Stimulated activated memory B cell treated with anti-CD40 and anti-IgM and Interleukin-4, amounts not matched to agents 10 μg/mL and 1 μg/mL and 100 μg/mL, for 72 hours (primary cell): ENCODE measurements at regions not wholly inside any gene's neighbourhood (a gene's known extent, or its start where the extent isn't known, plus 50 kb on each side); places are given as distances from the start of the nearest gene placed in this dataset.
"Not testable (repeated sequence)": the region's sequence is repeated elsewhere in the genome, so short reads cannot be mapped to it uniquely, and the experiment has no call there.

ENCODE experiments used
- ATAC-seq: fragments of 150-1000 bp; cut with Tn5 transposase; 2 replicates; pipeline ENCODE4 v1.10.0; 2021
- H3K27ac Mint-ChIP-seq: one replicate; pipeline ENCODE4 v1.8.0; 2022; ENCODE audit warnings: mild to moderate bottlenecking, mixed read lengths
- H3K27me3 Mint-ChIP-seq: one replicate; pipeline ENCODE4 v1.8.0; 2022; ENCODE audit warnings: mixed read lengths
- H3K36me3 Mint-ChIP-seq: one replicate; pipeline ENCODE4 v1.8.0; 2022; ENCODE audit warnings: mixed read lengths
- H3K4me1 Mint-ChIP-seq: one replicate; pipeline ENCODE4 v1.8.0; 2022; ENCODE audit warnings: mixed read lengths
- H3K4me3 Mint-ChIP-seq: one replicate; pipeline ENCODE4 v1.8.0; 2022; ENCODE audit warnings: mild to moderate bottlenecking, moderate library complexity, mixed read lengths
- H3K9me3 Mint-ChIP-seq: one replicate; pipeline ENCODE4 v1.8.0; 2022; ENCODE audit warnings: mixed read lengths

DNA sequence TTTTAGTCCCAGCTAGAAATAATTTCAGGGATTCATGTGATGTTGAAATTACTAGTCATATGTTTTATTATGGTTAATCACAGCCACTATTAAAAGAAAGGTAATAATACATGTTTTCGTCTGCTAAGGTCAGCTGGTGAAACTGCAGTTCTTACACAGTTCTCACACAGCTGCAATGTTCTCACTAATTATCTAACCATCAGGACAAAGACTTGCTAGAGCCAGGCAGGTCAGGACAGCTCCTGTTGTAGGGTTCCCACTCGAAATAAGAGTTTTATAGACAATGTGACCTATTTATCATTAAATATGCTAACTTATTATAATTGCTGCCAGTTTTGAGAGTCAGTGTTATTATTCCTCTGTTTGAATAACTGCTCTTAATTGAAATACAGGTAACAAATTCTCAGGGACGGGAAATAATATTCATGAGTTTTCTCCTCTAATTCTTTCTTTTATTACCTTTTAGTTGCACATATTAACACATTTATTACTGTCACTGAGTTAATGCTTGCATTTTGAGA, 97.9 kb downstream of the GJA1 start:
- Mint-ChIP-seq H3K27ac (no peak overlapping the region), H3K9me3 (no peaks in the 10 kb centered on the region), H3K4me1 (no peaks in the 10 kb centered on the region), H3K4me3 (no peak overlapping the region), H3K27me3 (no peaks in the 10 kb centered on the region), H3K36me3 (no peaks in the 10 kb centered on the region)
- no peak for ATAC-seq

DNA sequence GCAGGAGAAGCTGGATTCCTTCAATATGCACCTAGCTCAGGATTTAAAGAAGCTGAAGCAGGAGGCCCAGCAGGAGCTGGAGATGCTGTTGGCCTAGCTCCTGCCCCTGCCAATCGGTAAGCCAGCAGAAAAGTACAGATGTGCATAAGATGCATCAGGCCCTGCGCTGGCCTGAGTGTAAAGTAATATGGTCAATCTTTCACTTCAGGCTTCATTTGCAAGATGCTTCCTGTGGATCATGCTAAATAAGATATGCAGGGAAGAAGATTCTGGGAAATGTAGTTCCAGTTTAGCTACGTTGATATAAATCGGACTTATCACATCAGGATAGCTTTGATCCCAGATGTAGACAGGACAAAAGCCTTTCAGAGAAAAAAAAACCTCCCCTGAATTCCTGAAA, 100.3 kb downstream of the GJA1 start:
- H3K4me3 Mint-ChIP-seq: no peak overlapping the region
- no peaks in the 10 kb centered on the region for H3K36me3 Mint-ChIP-seq
- no peak overlapping the region for H3K27ac Mint-ChIP-seq
- no peaks in the 10 kb centered on the region for H3K27me3 Mint-ChIP-seq
- no peaks in the 10 kb centered on the region for H3K4me1 Mint-ChIP-seq
- no peaks in the 10 kb centered on the region for H3K9me3 Mint-ChIP-seq
- ATAC-seq: no peak

DNA sequence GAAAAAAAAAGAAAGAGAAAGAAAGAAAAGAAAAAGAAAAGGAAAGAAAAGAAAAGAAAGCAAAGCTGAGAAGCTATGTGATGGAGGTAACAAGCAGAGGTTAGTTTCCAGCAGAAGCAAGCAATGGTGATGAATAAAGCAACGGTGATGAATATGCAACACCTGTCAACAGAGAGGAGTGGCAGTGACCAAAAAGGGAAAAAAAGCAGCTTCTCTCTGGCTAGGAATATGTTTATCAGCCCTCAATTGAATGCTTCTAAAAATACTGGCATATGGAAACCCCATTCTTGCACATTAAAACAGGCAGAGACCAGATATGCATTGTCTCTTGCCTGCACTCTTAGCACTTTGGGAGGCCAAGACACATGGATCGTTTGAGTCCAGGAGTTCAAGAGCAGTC, 100.9 kb downstream of the GJA1 start:
- Mint-ChIP-seq H3K4me3 (no peak overlapping the region), H3K9me3 (no peaks in the 10 kb centered on the region)
- ATAC-seq: peak; percentile 46

DNA sequence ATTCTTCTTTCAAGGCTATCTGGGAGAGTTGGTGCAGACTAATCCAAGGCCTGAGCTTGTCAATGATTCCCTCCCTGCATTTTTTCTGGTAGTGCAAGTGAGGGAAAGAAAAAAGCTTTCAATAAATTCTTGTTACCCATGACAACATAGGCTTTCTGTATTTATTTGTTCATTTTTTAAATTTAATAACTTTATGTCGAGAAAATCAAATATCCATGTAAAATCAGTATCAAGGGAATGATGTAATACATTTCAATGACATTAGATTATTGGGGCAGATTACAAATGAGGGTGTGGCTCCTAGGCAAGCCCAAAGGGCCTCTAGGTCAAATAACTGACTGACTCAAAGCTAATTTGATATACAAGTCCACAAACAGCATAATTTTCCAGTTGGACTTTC, 104.0 kb downstream of the GJA1 start:
- Mint-ChIP-seq H3K4me1 (no peaks in the 10 kb centered on the region), H3K36me3 (no peaks in the 10 kb centered on the region), H3K9me3 (no peaks in the 10 kb centered on the region), H3K27me3 (no peaks in the 10 kb centered on the region), H3K4me3 (no peak overlapping the region), H3K27ac (no peak overlapping the region)
- no peak for ATAC-seq

More for the DNA sequence above, 100.9 kb downstream of the GJA1 start:
- Mint-ChIP-seq H3K4me1 (no peaks in the 10 kb centered on the region), H3K27ac (no peak overlapping the region), H3K36me3 (no peaks in the 10 kb centered on the region), H3K27me3 (no peaks in the 10 kb centered on the region)

DNA sequence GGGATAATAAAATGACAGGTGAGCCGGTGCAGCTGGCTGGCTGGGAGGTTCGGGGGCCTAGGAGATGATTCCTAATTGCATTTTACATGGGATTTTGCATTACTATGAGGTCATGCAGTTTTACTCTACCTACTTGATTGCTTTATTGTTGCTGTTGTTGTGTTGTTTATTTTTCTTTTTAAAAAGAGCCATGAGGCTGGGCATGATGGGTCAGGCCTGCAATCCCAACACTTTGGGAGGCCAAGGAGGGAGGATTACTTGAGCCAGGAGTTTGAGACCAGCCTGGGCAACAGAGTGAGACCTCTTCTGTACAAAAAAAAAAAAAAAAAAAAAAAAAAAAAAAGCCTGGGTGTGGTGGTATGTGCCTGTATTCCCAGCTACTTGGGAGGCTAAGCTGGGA, 104.8 kb downstream of the GJA1 start:
- Mint-ChIP-seq H3K36me3 (no peaks in the 10 kb centered on the region), H3K27ac (no peak overlapping the region), H3K9me3 (no peaks in the 10 kb centered on the region), H3K4me1 (no peaks in the 10 kb centered on the region), H3K27me3 (no peaks in the 10 kb centered on the region), H3K4me3 (no peak overlapping the region)
- ATAC-seq: no peak

DNA sequence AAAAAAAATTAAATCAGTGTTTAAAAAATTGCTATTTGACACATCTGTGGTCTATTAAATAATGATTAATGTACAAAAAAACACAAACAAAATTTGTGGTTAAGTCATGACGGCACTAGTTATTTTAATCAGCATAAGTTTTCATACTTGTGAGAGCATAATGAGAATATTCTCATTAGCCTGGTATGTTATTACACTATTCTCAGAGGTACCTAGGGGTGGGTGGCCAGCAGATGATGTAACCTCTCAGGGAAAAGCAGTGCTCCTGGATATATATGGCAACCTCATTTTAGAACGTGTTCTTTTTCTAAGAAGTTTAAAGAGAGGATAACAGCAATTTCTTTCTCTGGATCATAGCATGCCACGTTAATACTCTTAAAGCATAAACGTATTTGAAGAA, 109.2 kb downstream of the GJA1 start:
- Mint-ChIP-seq H3K27ac (no peak overlapping the region), H3K4me1 (no peaks in the 10 kb centered on the region), H3K27me3 (no peaks in the 10 kb centered on the region), H3K36me3 (no peaks in the 10 kb centered on the region), H3K4me3 (no peak overlapping the region), H3K9me3 (no peaks in the 10 kb centered on the region)
- no peak for ATAC-seq

DNA sequence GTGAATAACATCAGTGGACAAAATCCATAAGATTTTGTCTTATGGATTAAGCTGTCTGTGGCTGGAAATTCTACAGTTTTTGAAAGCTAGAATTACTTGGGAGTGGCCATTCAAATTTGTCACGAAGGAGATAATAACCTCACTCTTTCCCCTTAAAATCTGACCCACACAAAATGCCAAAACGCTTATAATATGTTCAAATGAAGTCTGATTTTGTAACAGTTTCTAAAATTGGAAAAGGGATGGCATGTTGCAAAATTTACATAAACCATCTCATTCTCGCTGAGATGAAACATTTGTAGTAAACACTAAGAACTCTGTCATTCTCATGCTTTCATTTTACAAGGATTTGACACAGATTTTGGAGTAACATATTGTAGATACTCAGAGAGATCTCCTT, 112.7 kb downstream of the GJA1 start:
- H3K4me3 Mint-ChIP-seq: no peak overlapping the region
- no peak for ATAC-seq
- no peaks in the 10 kb centered on the region for H3K36me3 Mint-ChIP-seq
- no peaks in the 10 kb centered on the region for H3K9me3 Mint-ChIP-seq
- no peaks in the 10 kb centered on the region for H3K27me3 Mint-ChIP-seq
- H3K27ac Mint-ChIP-seq: no peak overlapping the region
- no peaks in the 10 kb centered on the region for H3K4me1 Mint-ChIP-seq

DNA sequence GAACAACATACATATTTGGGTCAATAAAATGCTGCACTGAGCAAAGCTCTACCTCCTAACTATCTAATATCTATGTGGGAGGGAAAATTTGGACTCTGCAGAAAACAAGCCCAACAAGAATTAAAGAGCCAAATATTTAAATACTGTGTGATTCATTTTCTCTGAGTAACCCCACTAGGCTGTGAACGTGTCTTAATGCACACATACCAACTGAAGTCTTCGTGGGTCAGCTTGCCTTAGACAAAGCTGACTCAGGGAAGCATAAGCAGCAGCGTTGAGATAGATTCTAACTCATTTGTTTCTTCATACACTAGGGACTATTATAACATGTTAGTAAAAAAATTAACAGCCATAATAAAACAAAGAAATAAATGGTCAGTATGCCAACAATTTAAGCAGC, 114.3 kb downstream of the GJA1 start:
- Mint-ChIP-seq H3K27ac (no peak overlapping the region), H3K4me1 (no peaks in the 10 kb centered on the region), H3K27me3 (no peaks in the 10 kb centered on the region), H3K9me3 (no peaks in the 10 kb centered on the region), H3K4me3 (no peak overlapping the region), H3K36me3 (no peaks in the 10 kb centered on the region)
- no peak for ATAC-seq

DNA sequence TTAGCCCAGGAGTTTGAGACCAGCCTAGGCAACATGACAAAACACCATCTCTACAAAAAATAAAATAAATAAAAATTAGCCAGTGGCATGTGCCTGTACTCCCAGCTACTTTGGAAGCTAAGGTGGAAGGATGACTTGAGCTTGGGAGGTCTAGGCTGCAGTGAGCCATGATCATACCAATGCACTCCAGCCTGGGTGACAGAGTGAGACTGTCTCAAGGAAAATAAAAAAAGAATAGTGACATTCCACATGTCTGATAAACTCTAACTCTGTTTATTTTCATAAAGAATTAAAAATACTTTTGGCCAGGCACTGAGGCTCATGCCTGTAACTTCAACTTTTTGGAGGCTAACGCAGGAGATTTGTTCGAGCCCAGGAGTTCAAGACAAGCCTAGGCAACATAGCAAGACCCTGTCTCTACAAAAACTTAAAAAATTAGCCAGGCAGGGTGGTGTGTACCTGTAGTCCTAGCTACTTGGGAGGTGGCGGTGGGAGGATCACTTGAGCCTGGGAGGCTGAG, 115.1 kb downstream of the GJA1 start:
- Mint-ChIP-seq H3K9me3 (no peaks in the 10 kb centered on the region), H3K4me3 (no peak overlapping the region), H3K36me3 (no peaks in the 10 kb centered on the region), H3K4me1 (no peaks in the 10 kb centered on the region), H3K27me3 (no peaks in the 10 kb centered on the region), H3K27ac (no peak overlapping the region)
- ATAC-seq: no peak

DNA sequence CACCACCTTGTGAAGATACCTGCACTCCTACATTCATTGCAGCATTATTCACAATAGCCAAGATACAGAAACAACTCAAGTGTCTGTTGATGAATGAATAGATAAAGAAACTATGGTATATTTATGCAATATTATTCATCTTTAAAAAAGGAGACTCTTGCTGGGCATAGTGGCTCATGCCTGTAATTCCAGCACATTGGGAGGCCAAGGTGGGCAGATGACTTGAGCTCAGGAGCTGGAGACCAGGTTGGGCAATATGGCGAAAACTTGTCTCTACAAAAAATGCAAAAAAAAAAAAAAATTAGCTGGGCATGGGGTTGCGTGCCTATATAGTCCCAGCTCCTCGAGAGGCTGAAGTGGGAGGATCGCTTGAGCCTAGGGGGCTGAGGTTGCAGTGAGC, 119.8 kb downstream of the GJA1 start:
- Mint-ChIP-seq H3K27ac (no peak overlapping the region), H3K4me1 (no peaks in the 10 kb centered on the region), H3K4me3 (no peak overlapping the region), H3K36me3 (no peaks in the 10 kb centered on the region), H3K27me3 (no peaks in the 10 kb centered on the region), H3K9me3 (no peaks in the 10 kb centered on the region)
- ATAC-seq: no peak

DNA sequence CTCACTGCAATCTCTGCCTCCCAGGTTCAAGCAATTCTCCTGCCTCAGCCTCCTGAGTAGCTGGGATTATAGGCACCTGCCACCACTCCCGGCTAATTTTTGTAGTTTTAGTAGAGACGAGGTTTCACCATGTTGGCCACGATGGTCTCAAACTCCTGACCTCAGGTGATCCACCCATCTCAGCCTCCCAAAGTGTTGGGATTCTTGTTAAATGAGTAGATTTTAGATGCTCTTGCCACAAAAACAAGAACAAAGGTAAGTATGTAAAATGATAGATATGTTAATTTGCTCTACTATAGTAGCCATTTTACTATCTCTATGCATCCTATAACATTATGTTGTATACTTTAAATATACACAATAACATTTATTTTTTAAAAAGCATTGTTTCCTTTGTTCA, 120.7 kb downstream of the GJA1 start:
- not testable (repeated sequence) for H3K4me3 Mint-ChIP-seq, H3K27ac Mint-ChIP-seq, H3K9me3 Mint-ChIP-seq, H3K27me3 Mint-ChIP-seq, H3K4me1 Mint-ChIP-seq, H3K36me3 Mint-ChIP-seq, ATAC-seq

DNA sequence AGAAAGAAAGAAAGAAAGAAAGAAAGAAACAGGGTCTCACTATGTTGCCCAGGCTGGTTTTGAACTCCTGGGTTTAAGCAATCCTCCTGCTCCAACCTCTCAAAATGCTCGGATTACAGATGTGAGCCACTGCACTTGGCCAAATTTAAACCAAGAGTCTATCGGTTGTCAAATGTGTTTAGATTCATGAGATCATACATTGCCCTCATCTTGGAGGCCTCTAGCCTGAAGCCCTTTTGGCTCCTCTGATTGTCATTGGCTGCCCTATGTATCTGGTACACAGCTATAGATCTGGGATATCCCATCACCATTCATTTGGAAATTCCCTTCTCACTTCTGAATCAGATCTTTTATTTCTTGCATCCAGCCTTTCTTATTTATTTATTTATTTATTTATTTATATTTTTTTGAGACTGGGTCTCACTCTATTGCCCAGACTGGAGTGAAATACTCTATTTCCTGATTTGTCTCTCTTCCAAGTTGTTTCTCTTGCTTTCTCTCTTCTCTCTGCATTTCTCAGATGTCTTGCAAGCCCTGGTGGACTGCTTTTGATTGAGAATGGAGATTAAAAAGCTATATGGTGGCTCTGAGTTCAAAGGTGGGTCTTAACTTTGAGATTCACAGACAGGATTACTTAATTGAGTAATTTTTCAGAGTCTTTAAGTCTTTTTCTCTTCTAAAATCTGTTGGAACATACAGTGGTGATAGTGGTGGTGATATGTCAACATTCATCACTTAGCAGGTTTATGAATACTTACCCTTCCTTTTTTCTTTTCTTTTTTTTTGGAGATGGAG, 121.9 kb downstream of the GJA1 start:
- Mint-ChIP-seq H3K36me3 (no peaks in the 10 kb centered on the region), H3K4me3 (no peak overlapping the region), H3K27me3 (no peaks in the 10 kb centered on the region), H3K27ac (no peak overlapping the region), H3K9me3 (no peaks in the 10 kb centered on the region), H3K4me1 (no peaks in the 10 kb centered on the region)
- ATAC-seq: no peak

DNA sequence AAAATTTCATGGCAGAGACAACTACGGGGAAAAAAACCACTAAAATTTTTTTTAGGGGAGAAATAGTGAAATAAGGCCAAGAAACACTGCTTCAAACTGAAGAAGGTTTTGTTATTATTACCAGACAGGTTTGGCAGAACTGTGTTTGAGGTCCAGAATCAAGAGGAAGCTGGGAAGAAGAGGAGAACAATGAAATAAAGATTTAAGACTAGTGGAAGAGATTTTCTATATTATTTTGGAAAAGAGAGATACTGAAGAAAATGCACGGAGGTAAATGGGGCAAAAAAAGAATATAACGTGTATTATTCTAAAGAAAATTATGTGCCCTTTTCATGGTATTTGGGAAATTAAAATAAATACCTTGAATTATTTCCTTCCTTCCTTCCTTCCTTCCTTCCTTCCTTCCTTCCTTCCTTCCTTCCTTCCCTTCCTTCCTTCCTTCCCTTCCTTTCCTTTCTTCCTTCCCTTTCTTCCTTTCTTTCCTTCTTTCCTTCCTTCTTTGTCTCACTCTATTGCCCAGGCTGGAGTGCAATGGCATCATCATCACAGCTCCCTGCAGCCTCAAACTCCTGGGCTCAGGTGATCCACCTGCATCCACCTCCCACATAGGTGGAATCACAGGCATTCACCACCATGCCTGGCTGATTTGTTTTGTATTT, 124.3 kb downstream of the GJA1 start:
- Mint-ChIP-seq H3K27ac (no peak overlapping the region), H3K9me3 (peaks cover 4% of the 10 kb centered on the region), H3K36me3 (no peaks in the 10 kb centered on the region), H3K4me3 (no peak overlapping the region), H3K4me1 (no peaks in the 10 kb centered on the region), H3K27me3 (no peaks in the 10 kb centered on the region)
- no peak for ATAC-seq

DNA sequence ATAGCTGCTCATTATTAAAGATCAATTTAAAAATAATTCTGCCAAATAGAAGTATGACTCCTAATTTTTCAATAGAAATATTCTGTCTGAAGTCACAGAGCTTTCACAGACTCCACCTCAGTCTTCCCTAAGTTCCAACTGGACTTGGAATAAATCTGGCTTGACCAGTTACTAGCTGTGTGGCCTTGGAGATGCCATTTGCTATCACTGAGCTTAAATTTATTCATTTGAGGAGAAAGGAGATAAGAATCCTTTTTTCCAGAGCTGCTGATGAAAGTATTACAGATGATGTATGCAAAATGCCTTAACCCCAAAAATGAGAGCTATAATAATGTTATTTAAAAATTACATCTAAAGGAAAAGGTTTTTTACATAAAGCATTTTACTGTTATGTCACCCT, 125.0 kb downstream of the GJA1 start:
- ATAC-seq: no peak
- H3K4me1 Mint-ChIP-seq: no peaks in the 10 kb centered on the region
- H3K27me3 Mint-ChIP-seq: no peaks in the 10 kb centered on the region
- no peaks in the 10 kb centered on the region for H3K36me3 Mint-ChIP-seq
- H3K9me3 Mint-ChIP-seq: peaks cover 4% of the 10 kb centered on the region
- no peak overlapping the region for H3K27ac Mint-ChIP-seq
- no peak overlapping the region for H3K4me3 Mint-ChIP-seq

DNA sequence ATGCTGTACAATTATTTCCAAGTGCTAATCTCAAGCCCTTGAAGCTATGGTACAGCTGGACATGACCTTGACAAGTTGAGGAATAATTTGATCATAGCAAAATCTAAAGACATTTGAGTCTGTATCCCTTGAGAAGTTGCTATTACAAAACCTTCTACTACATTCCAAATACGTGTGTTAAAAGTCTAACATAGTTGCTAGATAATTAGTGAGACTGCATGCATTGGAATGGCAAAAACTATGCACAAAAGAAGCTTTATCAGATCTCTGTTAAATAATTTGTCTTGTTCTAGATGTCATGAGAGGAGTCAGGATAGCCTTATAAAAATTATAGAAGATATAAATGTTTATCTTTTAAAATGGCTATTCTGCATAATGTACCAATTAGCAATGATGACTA, 127.8 kb downstream of the GJA1 start:
- no peak for ATAC-seq
- H3K27me3 Mint-ChIP-seq: no peaks in the 10 kb centered on the region
- H3K9me3 Mint-ChIP-seq: peaks cover 4% of the 10 kb centered on the region
- H3K36me3 Mint-ChIP-seq: no peaks in the 10 kb centered on the region
- H3K4me3 Mint-ChIP-seq: no peak overlapping the region
- H3K4me1 Mint-ChIP-seq: no peaks in the 10 kb centered on the region
- H3K27ac Mint-ChIP-seq: no peak overlapping the region

DNA sequence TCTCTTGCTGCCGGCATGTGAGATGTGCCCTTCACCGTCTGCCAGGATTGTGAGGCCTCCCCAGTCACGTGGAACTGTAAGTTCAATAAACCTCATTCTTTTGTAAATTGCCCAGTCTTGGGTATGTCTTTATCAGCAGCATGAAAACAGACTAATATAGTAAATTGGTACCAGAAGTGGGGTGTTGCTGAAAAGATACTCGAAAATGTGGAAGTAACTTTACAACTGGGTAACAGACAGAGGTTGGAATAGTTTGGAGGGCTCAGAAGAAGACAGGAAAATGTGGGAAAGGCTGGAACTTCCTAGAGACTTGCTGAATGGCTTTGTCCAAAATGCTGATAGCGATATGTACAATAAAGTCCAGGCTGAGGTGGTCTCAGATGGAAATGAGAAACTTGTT, 129.1 kb downstream of the GJA1 start:
- not testable (repeated sequence) for H3K4me3 Mint-ChIP-seq, H3K27ac Mint-ChIP-seq

More for the DNA sequence above, 129.1 kb downstream of the GJA1 start:
- not testable (repeated sequence) for H3K4me1 Mint-ChIP-seq, H3K27me3 Mint-ChIP-seq, H3K36me3 Mint-ChIP-seq, ATAC-seq, H3K9me3 Mint-ChIP-seq
